NB4 (cell line): ENCODE measurements at regions not wholly inside any gene's neighbourhood (a gene's known extent, or its start where the extent isn't known, plus 50 kb on each side); places are given as distances from the start of the nearest gene placed in this dataset.

Experiments
- CTCF ChIP-seq: IDR thresholded peaks from one replicate; pipeline ENCODE4 v1.5.1; 2012; ENCODE audit warnings: low read depth, low read length
- MAX ChIP-seq: IDR thresholded peaks from 2 replicates; pipeline ENCODE4 v1.6.1; 2011; ENCODE audit warnings: low read depth, low read length
- MYC ChIP-seq: IDR thresholded peaks from 2 replicates; pipeline ENCODE4 v1.6.1; 2011; ENCODE audit warnings: low read depth, low read length
- POLR2A ChIP-seq: IDR thresholded peaks from 2 replicates; pipeline ENCODE4 v1.6.1; 2011; ENCODE audit warnings: mild to moderate bottlenecking; ENCODE audit not compliant: insufficient read length; ENCODE audit errors: extremely low read depth

- no peak for TF ChIP-seq CTCF
- TF ChIP-seq POLR2A: no peak
- TF ChIP-seq MAX: no peak
- no peak for TF ChIP-seq MYC
Measured at GRCh38 chr5:96265487-96265886, 167.6 kb downstream of the PCSK1 start.
